ENCODE measurements at regions not wholly inside any gene's neighbourhood (a gene's known extent, or its start where the extent isn't known, plus 50 kb on each side); places are given as distances from the start of the nearest gene placed in this dataset.
"Not testable (repeated sequence)": the region's sequence is repeated elsewhere in the genome, so short reads cannot be mapped to it uniquely, and the experiment has no call there.

- DNase-seq (ENCODE audit: low read depth in 2 of 2) = no peak
These were observed 54.2 kb downstream of the MSX1 start for GRCh38 chr4:4913628-4914027.

GRCh38 chr4:4914059-4914820 lies 54.8 kb downstream of the MSX1 start:
- DNase-seq (ENCODE audit: low read depth in 2 of 2) = peak; percentile 2 to 4

GRCh38 chr4:4914965-4915845 lies 55.7 kb downstream of the MSX1 start:
- no peak for DNase-seq (ENCODE audit: low read depth in 2 of 2)

- DNase-seq (ENCODE audit: low read depth in 2 of 2) = no peak
These were observed 58.6 kb downstream of the MSX1 start for GRCh38 chr4:4918067-4918466.

- no peak for DNase-seq (ENCODE audit: low read depth in 2 of 2)
These were observed 60.5 kb downstream of the MSX1 start for GRCh38 chr4:4919927-4920326.

GRCh38 chr4:4921077-4921476 lies 61.6 kb downstream of the MSX1 start:
- no peak for DNase-seq (ENCODE audit: low read depth in 2 of 2)

GRCh38 chr4:4922441-4922840 lies 63.0 kb downstream of the MSX1 start:
- DNase-seq (ENCODE audit: low read depth in 2 of 2) = no peak

- DNase-seq (ENCODE audit: low read depth in 2 of 2) = no peak
These were observed 63.7 kb downstream of the MSX1 start for GRCh38 chr4:4923201-4923600.

GRCh38 chr4:4930677-4931076 lies 71.2 kb downstream of the MSX1 start:
- no peak for DNase-seq (ENCODE audit: low read depth in 2 of 2)

GRCh38 chr4:4935974-4936373 lies 76.5 kb downstream of the MSX1 start:
- DNase-seq (ENCODE audit: low read depth in 2 of 2) = no peak

- DNase-seq (ENCODE audit: low read depth in 2 of 2) = no peak
These were observed 78.5 kb downstream of the MSX1 start for GRCh38 chr4:4937926-4938325.

GRCh38 chr4:4941751-4942150 lies 77.5 kb downstream of the CYTL1 start:
- DNase-seq (ENCODE audit: low read depth in 2 of 2) = no peak

- DNase-seq (ENCODE audit: low read depth in 2 of 2) = no peak
These were observed 76.6 kb downstream of the CYTL1 start for GRCh38 chr4:4942658-4943057.

GRCh38 chr4:4945021-4945420 lies 74.2 kb downstream of the CYTL1 start:
- DNase-seq (ENCODE audit: low read depth in 2 of 2) = no peak

GRCh38 chr4:4945829-4946228 lies 73.4 kb downstream of the CYTL1 start:
- DNase-seq (ENCODE audit: low read depth in 2 of 2) = no peak

GRCh38 chr4:4946416-4946815 lies 72.8 kb downstream of the CYTL1 start:
- DNase-seq (ENCODE audit: low read depth in 2 of 2) = no peak

GRCh38 chr4:4947721-4948120 lies 71.5 kb downstream of the CYTL1 start:
- DNase-seq (ENCODE audit: low read depth in 2 of 2) = no peak

GRCh38 chr4:4948370-4948769 lies 70.9 kb downstream of the CYTL1 start:
- DNase-seq (ENCODE audit: low read depth in 2 of 2) = no peak

GRCh38 chr4:4950561-4951290 lies 68.5 kb downstream of the CYTL1 start:
- DNase-seq (ENCODE audit: low read depth in 2 of 2) = no peak

- DNase-seq (ENCODE audit: low read depth in 2 of 2) = no peak
These were observed 67.0 kb downstream of the CYTL1 start for GRCh38 chr4:4952273-4952672.

- not testable (repeated sequence) for DNase-seq (ENCODE audit: low read depth in 2 of 2)
These were observed 59.7 kb downstream of the CYTL1 start for GRCh38 chr4:4959344-4960074.

- no peak for DNase-seq (ENCODE audit: low read depth in 2 of 2)
These were observed 58.7 kb downstream of the CYTL1 start for GRCh38 chr4:4960574-4960973.
